Small intestine (tissue), 7 donors: ENCODE measurements at regions not wholly inside any gene's neighbourhood (a gene's known extent, or its start where the extent isn't known, plus 50 kb on each side); places are given as distances from the start of the nearest gene placed in this dataset.

Source experiments
- DNase-seq, 2 donors: peaks; one replicate each; pipeline versions ENCODE4 v3.0.0 to v3.0.0-alpha.2; 2013
- FAIRE-seq: peaks from 2 replicates; lab custom pipeline; 2012; peaks lifted over from hg19 to GRCh38; lab: Jason Lieb, UNC
- H3K27ac ChIP-seq, 3 donors: one replicate each; pipeline ENCODE4 v1.5.1; 2013; ENCODE audit warnings: low read length in 2 of 3, mild to moderate bottlenecking in 2 of 3, control low read depth in 1 of 3, inconsistent platforms in 1 of 3, low read depth in 1 of 3, moderate library complexity in 1 of 3
- H3K27me3 ChIP-seq, 3 donors: one replicate each; pipeline ENCODE4 v1.6.1; 2013; ENCODE audit warnings: low read length in 3 of 3, inconsistent platforms in 1 of 3; ENCODE audit not compliant: control insufficient read depth in 3 of 3, insufficient read depth in 3 of 3
- H3K36me3 ChIP-seq, 3 donors: one replicate each; pipeline ENCODE4 v1.6.1; 2013; ENCODE audit warnings: low read length in 3 of 3, inconsistent platforms in 1 of 3, low read depth in 1 of 3, mild to moderate bottlenecking in 1 of 3, moderate library complexity in 1 of 3; ENCODE audit not compliant: control insufficient read depth in 3 of 3, insufficient read depth in 2 of 3
- H3K4me1 ChIP-seq, 3 donors: one replicate each; pipeline ENCODE4 v1.6.1; 2013; ENCODE audit warnings: low read length in 2 of 3, inconsistent platforms in 1 of 3, low read depth in 1 of 3, mild to moderate bottlenecking in 1 of 3, moderate library complexity in 1 of 3; ENCODE audit not compliant: control insufficient read depth in 3 of 3, insufficient read depth in 2 of 3
- H3K4me3 ChIP-seq, 3 donors: one replicate each; pipeline ENCODE4 v1.5.1; 2013; ENCODE audit warnings: low read length in 3 of 3, control low read depth in 1 of 3, inconsistent platforms in 1 of 3, low read depth in 1 of 3, mild to moderate bottlenecking in 1 of 3, moderate library complexity in 1 of 3
- H3K9me3 ChIP-seq, 2 donors: one replicate each; pipeline ENCODE4 v1.6.1; 2013; ENCODE audit warnings: low read depth in 1 of 2, low read length in 1 of 2; ENCODE audit not compliant: control insufficient read depth in 2 of 2, insufficient read depth in 1 of 2
- WGBS, 3 donors: extraction: QIAGEN DNeasy Blood & Tissue Kit; methylation state at CpG; one replicate each; pipeline ENCODE4 v1.1.7; 2013; 5-methylcytosine and 5-hydroxymethylcytosine counted together
- donor health status: healthy with polysubstance abuse.
- donor health status: control.
- donor health status: control.
- donor health status: Bipolar disorder and iron deficiency.
- donor health status: healthy.

GRCh38 chr20:56793916-56794315 lies 164.8 kb downstream of the TFAP2C start:
- H3K27me3 ChIP-seq: peaks cover 0 to 3% (median 0%) of the 10 kb centered on the region in 3 donors
- no peaks in the 10 kb centered on the region for H3K36me3 ChIP-seq
- DNase-seq (no peak), FAIRE-seq (no peak)
- no peaks in the 10 kb centered on the region for H3K4me1 ChIP-seq
- no peak overlapping the region for H3K27ac ChIP-seq
- 70 to 88% (median 72%) methylated on average over 7 of the region's 7 CpGs for WGBS, 3 donors
- H3K4me3 ChIP-seq: no peak overlapping the region
- H3K9me3 ChIP-seq: peaks cover 0 to 3% of the 10 kb centered on the region in 2 donors

- Histone ChIP-seq H3K27me3 (peaks cover 0 to 3% (median 0%) of the 10 kb centered on the region in 3 donors), H3K9me3 (peaks cover 0 to 3% of the 10 kb centered on the region in 2 donors), H3K27ac (no peak overlapping the region), H3K36me3 (no peaks in the 10 kb centered on the region), H3K4me1 (no peaks in the 10 kb centered on the region), H3K4me3 (no peak overlapping the region)
- FAIRE-seq (no peak), DNase-seq (no peak)
- WGBS, 3 donors: 84 to 98% (median 96%) methylated on average over 2 of the region's 2 CpGs
Observed at GRCh38 chr20:56795492-56795891, 166.4 kb downstream of the TFAP2C start.

GRCh38 chr20:56796345-56796744 lies 167.2 kb downstream of the TFAP2C start:
- Histone ChIP-seq H3K4me1 (no peaks in the 10 kb centered on the region), H3K4me3 (no peak overlapping the region), H3K36me3 (no peaks in the 10 kb centered on the region), H3K9me3 (peaks cover 0 to 3% of the 10 kb centered on the region in 2 donors), H3K27me3 (peaks cover 0 to 3% (median 0%) of the 10 kb centered on the region in 3 donors), H3K27ac (no peak overlapping the region)
- FAIRE-seq (no peak), DNase-seq (no peak)
- WGBS, 3 donors: 41 to 69% (median 48%) methylated on average over 3 of the region's 3 CpGs

- Histone ChIP-seq H3K36me3 (no peaks in the 10 kb centered on the region), H3K9me3 (peaks cover 0 to 3% of the 10 kb centered on the region in 2 donors), H3K27me3 (peaks cover 0 to 3% (median 0%) of the 10 kb centered on the region in 3 donors), H3K4me3 (no peak overlapping the region), H3K4me1 (no peaks in the 10 kb centered on the region), H3K27ac (no peak overlapping the region)
- whole genome bisulfite sequencing, 3 donors: 34 to 60% (median 39%) methylated on average over 2 of the region's 2 CpGs
- DNase-seq (no peak), FAIRE-seq (no peak)
Observed at GRCh38 chr20:56797023-56797422, 167.9 kb downstream of the TFAP2C start.

GRCh38 chr20:56798634-56799033 lies 169.5 kb downstream of the TFAP2C start:
- Histone ChIP-seq H3K36me3 (no peaks in the 10 kb centered on the region), H3K4me1 (no peaks in the 10 kb centered on the region), H3K4me3 (no peak overlapping the region), H3K27ac (no peak overlapping the region), H3K9me3 (peaks cover 0 to 3% of the 10 kb centered on the region in 2 donors), H3K27me3 (peaks cover 0 to 3% (median 0%) of the 10 kb centered on the region in 3 donors)
- no peak for DNase-seq
- no peak for FAIRE-seq
- WGBS, 3 donors: 81 to 92% (median 87%) methylated on average over 1 of the region's 1 CpG

- H3K36me3 ChIP-seq: no peaks in the 10 kb centered on the region
- H3K4me1 ChIP-seq: no peaks in the 10 kb centered on the region
- H3K27ac ChIP-seq: no peak overlapping the region
- no peak for FAIRE-seq
- peaks cover 0 to 3% of the 10 kb centered on the region in 2 donors for H3K9me3 ChIP-seq
- 89 to 95% (median 91%) methylated on average over 2 of the region's 2 CpGs for WGBS, 3 donors
- peaks cover 0 to 3% (median 0%) of the 10 kb centered on the region in 3 donors for H3K27me3 ChIP-seq
- no peak for DNase-seq
- H3K4me3 ChIP-seq: no peak overlapping the region
Observed at GRCh38 chr20:56799187-56799586, 170.1 kb downstream of the TFAP2C start.

GRCh38 chr20:56800088-56800487 lies 171.0 kb downstream of the TFAP2C start:
- 54 to 64% (median 58%) methylated on average over 4 of the region's 4 CpGs for WGBS, 3 donors
- no peak overlapping the region for H3K27ac ChIP-seq
- DNase-seq: no peak
- no peak overlapping the region for H3K4me3 ChIP-seq
- H3K9me3 ChIP-seq: peaks cover 0 to 3% of the 10 kb centered on the region in 2 donors
- FAIRE-seq: no peak
- peaks cover 0 to 3% (median 0%) of the 10 kb centered on the region in 3 donors for H3K27me3 ChIP-seq
- no peaks in the 10 kb centered on the region for H3K36me3 ChIP-seq
- H3K4me1 ChIP-seq: no peaks in the 10 kb centered on the region

GRCh38 chr20:56801971-56802755 lies 173.1 kb downstream of the TFAP2C start:
- peaks cover 0 to 3% (median 0%) of the 10 kb centered on the region in 3 donors for H3K27me3 ChIP-seq
- no peak for DNase-seq
- no peaks in the 10 kb centered on the region for H3K4me1 ChIP-seq
- no peak for FAIRE-seq
- peaks cover 0 to 3% of the 10 kb centered on the region in 2 donors for H3K9me3 ChIP-seq
- H3K27ac ChIP-seq: no peak overlapping the region
- no peak overlapping the region for H3K4me3 ChIP-seq
- no peaks in the 10 kb centered on the region for H3K36me3 ChIP-seq
- WGBS, 3 donors: 52 to 57% (median 53%) methylated on average over 19 of the region's 19 CpGs
